Neural cell (in vitro differentiated cells): ENCODE measurements at regions not wholly inside any gene's neighbourhood (a gene's known extent, or its start where the extent isn't known, plus 50 kb on each side); places are given as distances from the start of the nearest gene placed in this dataset.

ENCODE experiments used
- H2AFZ ChIP-seq: fragments of 200-600, 300-800 bp; sonication (generic), shearing (Covaris generic); 2 replicates; pipeline ENCODE4 v1.6.0; 2014; ENCODE audit warnings: low read depth, mild to moderate bottlenecking, antibody characterized with exemption, low read length, moderate library complexity
- H3F3A ChIP-seq: fragments of 200-600 bp; shearing (Covaris generic); 2 replicates; pipeline ENCODE4 v1.6.1; 2016; ENCODE audit warnings: mild to moderate bottlenecking, moderate library complexity, mixed read lengths, antibody characterized with exemption, low read length; ENCODE audit not compliant: insufficient read depth, poor library complexity, severe bottlenecking
- H3K27ac ChIP-seq: fragments of 200-600, 300-800 bp; sonication (generic), shearing (Covaris generic); 2 replicates; pipeline ENCODE4 v1.5.1; 2014; ENCODE audit warnings: mild to moderate bottlenecking, low read length, moderate library complexity
- H3K27me3 ChIP-seq: fragments of 300-800, 200-600 bp; sonication (generic), shearing (Covaris generic); 2 replicates; pipeline ENCODE4 v1.6.0; 2014; ENCODE audit warnings: mild to moderate bottlenecking, low read depth, low read length, moderate library complexity; ENCODE audit not compliant: insufficient read depth
- H3K36me3 ChIP-seq: fragments of 300-800, 200-600 bp; sonication (generic), shearing (Covaris generic); 2 replicates; pipeline ENCODE4 v1.5.1; 2014; ENCODE audit warnings: mild to moderate bottlenecking, antibody characterized with exemption, low read length, moderate library complexity; ENCODE audit not compliant: insufficient read depth
- H3K4me2 ChIP-seq: fragments of 300-800, 200-600 bp; sonication (generic), shearing (Covaris generic); 2 replicates; pipeline ENCODE4 v1.6.0; 2014; ENCODE audit warnings: mild to moderate bottlenecking, low read length
- H3K4me3 ChIP-seq: fragments of 300-800, 200-600 bp; sonication (generic), shearing (Covaris generic); 2 replicates; pipeline ENCODE4 v1.5.1; 2014; ENCODE audit warnings: mild to moderate bottlenecking, low read length, moderate library complexity
- H3K79me2 ChIP-seq: fragments of 200-600 bp; shearing (Covaris generic); replicated peaks from 2 replicates; pipeline ENCODE4 v1.6.0; 2014; ENCODE audit warnings: mild to moderate bottlenecking, low read length, moderate library complexity; ENCODE audit not compliant: insufficient read depth
- H3K9ac ChIP-seq: fragments of 300-800, 200-600 bp; sonication (generic), shearing (Covaris generic); 2 replicates; pipeline ENCODE4 v1.6.1; 2016; ENCODE audit warnings: mild to moderate bottlenecking, low read length, mixed read lengths
- H3K9me2 ChIP-seq: fragments of 200-600 bp; shearing (Covaris generic); 2 replicates; pipeline ENCODE4 v1.6.1; 2016; ENCODE audit warnings: mild to moderate bottlenecking, low read length, mixed read lengths; ENCODE audit not compliant: insufficient read depth
- H3K9me3 ChIP-seq: fragments of 200-600, 300-800 bp; sonication (generic), shearing (Covaris generic); 2 replicates; pipeline ENCODE4 v1.6.1; 2016; ENCODE audit warnings: mild to moderate bottlenecking, mixed run types, low read length, moderate library complexity, mixed read lengths
- H4K20me1 ChIP-seq: fragments of 200-600 bp; shearing (Covaris generic); 2 replicates; pipeline ENCODE4 v1.6.1; 2016; ENCODE audit warnings: mild to moderate bottlenecking, mixed run types; ENCODE audit not compliant: insufficient read depth
- EP300 ChIP-seq: fragments of 450-650 bp; conservative IDR thresholded peaks from 2 replicates; pipeline ENCODE4 v1.6.1; 2014; ENCODE audit warnings: antibody characterized with exemption, mild to moderate bottlenecking, moderate library complexity; ENCODE audit not compliant: poor library complexity, severe bottlenecking
- EZH2 ChIP-seq: fragments of 200-600, 300-800 bp; shearing (Covaris generic), sonication (generic); IDR thresholded peaks from 2 replicates; pipeline ENCODE4 v1.6.1; 2014; ENCODE audit warnings: antibody characterized with exemption, low read length, borderline replicate concordance, mild to moderate bottlenecking; ENCODE audit not compliant: insufficient read depth, poor library complexity, severe bottlenecking
- MXI1 ChIP-seq: fragments of 450-650 bp; conservative IDR thresholded peaks from 2 replicates; pipeline ENCODE4 v1.6.1; 2014; ENCODE audit warnings: antibody characterized with exemption, mild to moderate bottlenecking; ENCODE audit not compliant: poor library complexity, severe bottlenecking
- POLR2AphosphoS5 ChIP-seq: IDR thresholded peaks from 2 replicates; pipeline ENCODE4 v1.6.1; 2012
- RAD21 ChIP-seq: fragments of 450-650 bp; conservative IDR thresholded peaks from 2 replicates; pipeline ENCODE4 v1.6.1; 2014; ENCODE audit warnings: antibody characterized with exemption, mild to moderate bottlenecking, moderate library complexity
- SMC3 ChIP-seq: fragments of 450-650 bp; conservative IDR thresholded peaks from 2 replicates; pipeline ENCODE4 v1.6.1; 2014; ENCODE audit warnings: antibody characterized with exemption, mild to moderate bottlenecking, moderate library complexity; ENCODE audit not compliant: poor library complexity
- TAF1 ChIP-seq: IDR thresholded peaks from 2 replicates; pipeline ENCODE4 v1.6.1; 2012; ENCODE audit warnings: low read depth
- TF ChIP-seq, protein P1 (sequence below): fragments of 450-650 bp; IDR thresholded peaks from 2 replicates; pipeline ENCODE4 v1.5.1; 2014; ENCODE audit warnings: antibody characterized with exemption, mild to moderate bottlenecking, moderate library complexity; ENCODE audit not compliant: poor library complexity, severe bottlenecking
- TF ChIP-seq, protein P2 (sequence below): IDR thresholded peaks from 2 replicates; pipeline ENCODE4 v1.6.1; 2012; ENCODE audit warnings: borderline replicate concordance

DNA sequence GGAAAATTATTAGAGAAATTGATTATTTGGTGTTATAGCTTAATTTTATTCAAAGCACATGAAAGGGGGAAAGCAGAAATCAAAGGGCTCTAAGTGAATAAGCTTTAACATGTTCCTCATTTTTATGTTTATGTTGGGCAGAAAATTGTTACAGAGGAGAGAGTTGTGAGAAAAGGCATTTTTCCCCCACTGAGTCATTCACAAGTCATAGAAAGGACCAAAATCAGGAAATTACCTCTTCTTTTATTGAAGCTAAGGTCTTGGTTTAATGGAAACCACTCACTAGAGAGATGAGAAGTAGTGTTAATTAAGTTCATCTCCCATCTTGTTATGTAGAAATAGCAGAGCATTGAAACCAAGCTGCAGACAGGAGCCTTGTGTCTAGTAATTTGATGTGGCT, 175.3 kb upstream of the THUMPD2 start:
- no peaks in the 10 kb centered on the region for H4K20me1 ChIP-seq
- no peaks in the 10 kb centered on the region for H3K9me2 ChIP-seq
- no peak overlapping the region for H3K9ac ChIP-seq
- H3F3A ChIP-seq: no peaks in the 10 kb centered on the region
- no peak overlapping the region for H3K4me2 ChIP-seq
- no peaks in the 10 kb centered on the region for H3K36me3 ChIP-seq
- no peaks in the 10 kb centered on the region for H3K79me2 ChIP-seq
- no peaks in the 10 kb centered on the region for H3K9me3 ChIP-seq
- H3K27ac ChIP-seq: no peak overlapping the region
- H2AFZ ChIP-seq: no peak overlapping the region
- no peak overlapping the region for H3K4me3 ChIP-seq
- no peaks in the 10 kb centered on the region for H3K27me3 ChIP-seq
- TF ChIP-seq RAD21: no peak
- TF ChIP-seq POLR2AphosphoS5: no peak
- no peak for TF ChIP-seq EZH2
- TF ChIP-seq, protein P1, sequence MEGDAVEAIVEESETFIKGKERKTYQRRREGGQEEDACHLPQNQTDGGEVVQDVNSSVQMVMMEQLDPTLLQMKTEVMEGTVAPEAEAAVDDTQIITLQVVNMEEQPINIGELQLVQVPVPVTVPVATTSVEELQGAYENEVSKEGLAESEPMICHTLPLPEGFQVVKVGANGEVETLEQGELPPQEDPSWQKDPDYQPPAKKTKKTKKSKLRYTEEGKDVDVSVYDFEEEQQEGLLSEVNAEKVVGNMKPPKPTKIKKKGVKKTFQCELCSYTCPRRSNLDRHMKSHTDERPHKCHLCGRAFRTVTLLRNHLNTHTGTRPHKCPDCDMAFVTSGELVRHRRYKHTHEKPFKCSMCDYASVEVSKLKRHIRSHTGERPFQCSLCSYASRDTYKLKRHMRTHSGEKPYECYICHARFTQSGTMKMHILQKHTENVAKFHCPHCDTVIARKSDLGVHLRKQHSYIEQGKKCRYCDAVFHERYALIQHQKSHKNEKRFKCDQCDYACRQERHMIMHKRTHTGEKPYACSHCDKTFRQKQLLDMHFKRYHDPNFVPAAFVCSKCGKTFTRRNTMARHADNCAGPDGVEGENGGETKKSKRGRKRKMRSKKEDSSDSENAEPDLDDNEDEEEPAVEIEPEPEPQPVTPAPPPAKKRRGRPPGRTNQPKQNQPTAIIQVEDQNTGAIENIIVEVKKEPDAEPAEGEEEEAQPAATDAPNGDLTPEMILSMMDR: no peak
- no peak for TF ChIP-seq SMC3
- no peak for TF ChIP-seq MXI1
- no peak for TF ChIP-seq TAF1
- TF ChIP-seq, protein P2, sequence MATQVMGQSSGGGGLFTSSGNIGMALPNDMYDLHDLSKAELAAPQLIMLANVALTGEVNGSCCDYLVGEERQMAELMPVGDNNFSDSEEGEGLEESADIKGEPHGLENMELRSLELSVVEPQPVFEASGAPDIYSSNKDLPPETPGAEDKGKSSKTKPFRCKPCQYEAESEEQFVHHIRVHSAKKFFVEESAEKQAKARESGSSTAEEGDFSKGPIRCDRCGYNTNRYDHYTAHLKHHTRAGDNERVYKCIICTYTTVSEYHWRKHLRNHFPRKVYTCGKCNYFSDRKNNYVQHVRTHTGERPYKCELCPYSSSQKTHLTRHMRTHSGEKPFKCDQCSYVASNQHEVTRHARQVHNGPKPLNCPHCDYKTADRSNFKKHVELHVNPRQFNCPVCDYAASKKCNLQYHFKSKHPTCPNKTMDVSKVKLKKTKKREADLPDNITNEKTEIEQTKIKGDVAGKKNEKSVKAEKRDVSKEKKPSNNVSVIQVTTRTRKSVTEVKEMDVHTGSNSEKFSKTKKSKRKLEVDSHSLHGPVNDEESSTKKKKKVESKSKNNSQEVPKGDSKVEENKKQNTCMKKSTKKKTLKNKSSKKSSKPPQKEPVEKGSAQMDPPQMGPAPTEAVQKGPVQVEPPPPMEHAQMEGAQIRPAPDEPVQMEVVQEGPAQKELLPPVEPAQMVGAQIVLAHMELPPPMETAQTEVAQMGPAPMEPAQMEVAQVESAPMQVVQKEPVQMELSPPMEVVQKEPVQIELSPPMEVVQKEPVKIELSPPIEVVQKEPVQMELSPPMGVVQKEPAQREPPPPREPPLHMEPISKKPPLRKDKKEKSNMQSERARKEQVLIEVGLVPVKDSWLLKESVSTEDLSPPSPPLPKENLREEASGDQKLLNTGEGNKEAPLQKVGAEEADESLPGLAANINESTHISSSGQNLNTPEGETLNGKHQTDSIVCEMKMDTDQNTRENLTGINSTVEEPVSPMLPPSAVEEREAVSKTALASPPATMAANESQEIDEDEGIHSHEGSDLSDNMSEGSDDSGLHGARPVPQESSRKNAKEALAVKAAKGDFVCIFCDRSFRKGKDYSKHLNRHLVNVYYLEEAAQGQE: no peak
- no peak for TF ChIP-seq EP300

DNA sequence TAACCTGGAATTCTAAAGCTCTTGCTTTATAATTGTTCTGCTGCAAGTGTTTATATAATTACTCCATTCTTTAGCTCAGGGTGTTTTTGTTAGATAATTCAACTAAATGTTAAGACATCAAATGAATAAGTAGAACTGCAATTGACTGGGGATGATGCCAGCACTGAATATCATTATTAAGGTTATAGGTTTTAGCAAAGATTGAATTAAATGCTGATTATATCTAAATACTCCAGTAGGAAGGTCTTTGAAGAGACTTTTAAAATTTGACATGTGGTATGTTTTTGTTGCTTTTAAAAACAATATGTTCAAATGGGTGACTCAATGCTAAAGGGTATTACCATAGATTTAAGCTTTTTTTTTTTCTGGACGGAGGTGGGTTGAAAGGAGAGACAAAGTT, 170.1 kb upstream of the THUMPD2 start:
- Histone ChIP-seq H3K79me2 (no peaks in the 10 kb centered on the region), H3K9me3 (no peaks in the 10 kb centered on the region), H3K4me2 (no peak overlapping the region), H3K27me3 (no peaks in the 10 kb centered on the region), H2AFZ (no peak overlapping the region), H3K4me3 (no peak overlapping the region), H3K36me3 (no peaks in the 10 kb centered on the region), H3F3A (no peaks in the 10 kb centered on the region), H3K9ac (no peak overlapping the region), H4K20me1 (no peaks in the 10 kb centered on the region), H3K27ac (no peak overlapping the region), H3K9me2 (no peaks in the 10 kb centered on the region)
- TF ChIP-seq TAF1 (no peak), MXI1 (no peak), EP300 (no peak), RAD21 (no peak)
